ENCODE measurements at regions not wholly inside any gene's neighbourhood (a gene's known extent, or its start where the extent isn't known, plus 50 kb on each side); places are given as distances from the start of the nearest gene placed in this dataset.

- Histone ChIP-seq H3K4me3 (no peak overlapping the region), H3K9me3 (peaks cover 0 to 3% of the 10 kb centered on the region in 2 donors), H3K36me3 (no peaks in the 10 kb centered on the region), H3K4me1 (ENCODE audit: insufficient read depth) (no peaks in the 10 kb centered on the region), H3K27me3 (no peaks in the 10 kb centered on the region), H3K27ac (no peak overlapping the region)
- DNase-seq = no peak
- intact Hi-C loops (cut with DNase I) = no loop called here
- WGBS, 3 donors = 80 to 84% (median 83%) methylated on average over 8 of the region's 8 CpGs
- no peak for TF ChIP-seq CTCF (IDR thresholded peaks at IDR 0.05)
- no peak for TF ChIP-seq POLR2A (IDR thresholded peaks at IDR 0.05)
- TF ChIP-seq EP300 (IDR thresholded peaks at IDR 0.05) = no peak
These were observed 380.3 kb downstream of the CDH26 start for GRCh38 chr20:60338556-60338955.

DNA sequence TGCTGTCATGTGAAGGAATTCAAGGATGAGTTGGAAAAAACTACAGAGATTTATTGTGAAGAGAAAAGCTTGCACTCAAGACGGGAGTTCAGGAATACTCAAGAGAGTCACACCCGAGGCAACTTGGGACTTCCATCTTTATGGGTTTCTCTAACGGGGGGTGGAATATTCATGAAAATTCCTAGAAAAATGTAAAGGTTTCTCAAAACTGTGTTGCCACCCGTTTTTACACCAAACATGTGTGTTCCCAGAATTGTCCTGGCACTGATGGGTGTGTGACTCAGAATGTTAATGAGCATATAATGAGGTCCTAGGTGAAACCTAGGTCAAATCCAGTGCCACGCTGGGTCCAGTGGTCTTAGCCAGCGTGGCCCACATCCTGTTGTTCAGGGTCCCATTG, 381.5 kb downstream of the CDH26 start:
- H3K27me3 ChIP-seq = no peaks in the 10 kb centered on the region
- intact Hi-C loops (cut with DNase I) = no loop called here
- no peak overlapping the region for H3K27ac ChIP-seq
- no peak overlapping the region for H3K4me3 ChIP-seq
- no peaks in the 10 kb centered on the region for H3K36me3 ChIP-seq
- WGBS, 3 donors = 71 to 81% (median 77%) methylated on average over 6 of the region's 6 CpGs
- H3K4me1 ChIP-seq (ENCODE audit: insufficient read depth) = no peaks in the 10 kb centered on the region
- TF ChIP-seq CTCF (IDR thresholded peaks at IDR 0.05) = no peak
- no peak for TF ChIP-seq EP300 (IDR thresholded peaks at IDR 0.05)
- TF ChIP-seq POLR2A (IDR thresholded peaks at IDR 0.05) = no peak
- DNase-seq = no peak
- peaks cover 0 to 3% of the 10 kb centered on the region in 2 donors for H3K9me3 ChIP-seq

DNA sequence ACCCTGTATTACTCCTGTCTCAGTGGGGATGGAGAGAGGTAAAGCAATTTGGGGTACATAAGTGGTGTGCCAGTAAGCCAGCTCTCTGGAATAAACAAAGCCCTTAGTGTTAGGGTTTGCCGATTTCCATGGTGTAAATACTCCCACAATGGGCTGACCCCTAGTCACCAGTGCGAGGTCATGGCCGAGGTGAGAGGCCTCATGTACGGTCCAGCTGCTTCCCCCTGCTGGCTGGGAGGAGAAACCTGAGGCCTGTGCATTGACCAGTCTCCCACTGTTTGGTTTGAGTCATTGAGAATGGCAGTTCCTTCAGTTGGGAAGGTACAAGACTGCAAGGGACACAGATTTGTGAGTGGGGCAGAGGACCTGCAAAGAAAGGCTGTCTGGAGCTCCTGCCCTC, 382.0 kb downstream of the CDH26 start:
- no peaks in the 10 kb centered on the region for H3K36me3 ChIP-seq
- intact Hi-C loops (cut with DNase I) = no loop called here
- H3K4me1 ChIP-seq (ENCODE audit: insufficient read depth) = no peaks in the 10 kb centered on the region
- no peak for TF ChIP-seq CTCF (IDR thresholded peaks at IDR 0.05)
- TF ChIP-seq EP300 (IDR thresholded peaks at IDR 0.05) = no peak
- TF ChIP-seq POLR2A (IDR thresholded peaks at IDR 0.05) = no peak
- H3K9me3 ChIP-seq = peaks cover 0 to 3% of the 10 kb centered on the region in 2 donors
- H3K27me3 ChIP-seq = no peaks in the 10 kb centered on the region
- no peak for DNase-seq
- no peak overlapping the region for H3K27ac ChIP-seq
- no peak overlapping the region for H3K4me3 ChIP-seq
- 80 to 85% (median 81%) methylated on average over 4 of the region's 4 CpGs for WGBS, 3 donors

- H3K36me3 ChIP-seq = no peaks in the 10 kb centered on the region
- H3K27ac ChIP-seq = no peak overlapping the region
- peaks cover 0 to 3% of the 10 kb centered on the region in 2 donors for H3K9me3 ChIP-seq
- intact Hi-C loops (cut with DNase I) = no loop called here
- no peak for DNase-seq
- TF ChIP-seq CTCF (IDR thresholded peaks at IDR 0.05) (no peak), EP300 (IDR thresholded peaks at IDR 0.05) (no peak), POLR2A (IDR thresholded peaks at IDR 0.05) (no peak)
- no peak overlapping the region for H3K4me3 ChIP-seq
- WGBS, 3 donors = 90 to 92% (median 91%) methylated on average over 7 of the region's 7 CpGs
- H3K27me3 ChIP-seq = no peaks in the 10 kb centered on the region
- no peaks in the 10 kb centered on the region for H3K4me1 ChIP-seq (ENCODE audit: insufficient read depth)
These were observed 382.8 kb downstream of the CDH26 start for GRCh38 chr20:60341062-60341461.

GRCh38 chr20:60345106-60345505, 386.9 kb downstream of the CDH26 start:
- no peaks in the 10 kb centered on the region for H3K4me1 ChIP-seq (ENCODE audit: insufficient read depth)
- WGBS, 3 donors = 63 to 75% (median 67%) methylated on average over 5 of the region's 5 CpGs
- no peak overlapping the region for H3K4me3 ChIP-seq
- H3K27me3 ChIP-seq = no peaks in the 10 kb centered on the region
- H3K27ac ChIP-seq = no peak overlapping the region
- TF ChIP-seq EP300 (IDR thresholded peaks at IDR 0.05) = no peak
- no peak for DNase-seq
- intact Hi-C loops (cut with DNase I) = no loop called here
- H3K36me3 ChIP-seq = no peaks in the 10 kb centered on the region
- peaks cover 0 to 3% of the 10 kb centered on the region in 2 donors for H3K9me3 ChIP-seq
